ENCODE measurements at regions not wholly inside any gene's neighbourhood (a gene's known extent, or its start where the extent isn't known, plus 50 kb on each side); places are given as distances from the start of the nearest gene placed in this dataset.

- TF ChIP-seq, protein P1, sequence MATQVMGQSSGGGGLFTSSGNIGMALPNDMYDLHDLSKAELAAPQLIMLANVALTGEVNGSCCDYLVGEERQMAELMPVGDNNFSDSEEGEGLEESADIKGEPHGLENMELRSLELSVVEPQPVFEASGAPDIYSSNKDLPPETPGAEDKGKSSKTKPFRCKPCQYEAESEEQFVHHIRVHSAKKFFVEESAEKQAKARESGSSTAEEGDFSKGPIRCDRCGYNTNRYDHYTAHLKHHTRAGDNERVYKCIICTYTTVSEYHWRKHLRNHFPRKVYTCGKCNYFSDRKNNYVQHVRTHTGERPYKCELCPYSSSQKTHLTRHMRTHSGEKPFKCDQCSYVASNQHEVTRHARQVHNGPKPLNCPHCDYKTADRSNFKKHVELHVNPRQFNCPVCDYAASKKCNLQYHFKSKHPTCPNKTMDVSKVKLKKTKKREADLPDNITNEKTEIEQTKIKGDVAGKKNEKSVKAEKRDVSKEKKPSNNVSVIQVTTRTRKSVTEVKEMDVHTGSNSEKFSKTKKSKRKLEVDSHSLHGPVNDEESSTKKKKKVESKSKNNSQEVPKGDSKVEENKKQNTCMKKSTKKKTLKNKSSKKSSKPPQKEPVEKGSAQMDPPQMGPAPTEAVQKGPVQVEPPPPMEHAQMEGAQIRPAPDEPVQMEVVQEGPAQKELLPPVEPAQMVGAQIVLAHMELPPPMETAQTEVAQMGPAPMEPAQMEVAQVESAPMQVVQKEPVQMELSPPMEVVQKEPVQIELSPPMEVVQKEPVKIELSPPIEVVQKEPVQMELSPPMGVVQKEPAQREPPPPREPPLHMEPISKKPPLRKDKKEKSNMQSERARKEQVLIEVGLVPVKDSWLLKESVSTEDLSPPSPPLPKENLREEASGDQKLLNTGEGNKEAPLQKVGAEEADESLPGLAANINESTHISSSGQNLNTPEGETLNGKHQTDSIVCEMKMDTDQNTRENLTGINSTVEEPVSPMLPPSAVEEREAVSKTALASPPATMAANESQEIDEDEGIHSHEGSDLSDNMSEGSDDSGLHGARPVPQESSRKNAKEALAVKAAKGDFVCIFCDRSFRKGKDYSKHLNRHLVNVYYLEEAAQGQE (IDR thresholded peaks at IDR 0.05; ENCODE audit: insufficient replicate concordance, low read depth), result no peak
- no peak for TF ChIP-seq CTCF (IDR thresholded peaks at IDR 0.05; ENCODE audit: insufficient read depth, low read length)
- no peak for TF ChIP-seq POLR2AphosphoS5 (IDR thresholded peaks at IDR 0.05; ENCODE audit: low read depth)
Observed at GRCh38 chr3:63132461-63133250, 145.5 kb upstream of the SYNPR start.

Measured in HL-60 (cell line).